ENCODE measurements at regions not wholly inside any gene's neighbourhood (a gene's known extent, or its start where the extent isn't known, plus 50 kb on each side); places are given as distances from the start of the nearest gene placed in this dataset.

DNA sequence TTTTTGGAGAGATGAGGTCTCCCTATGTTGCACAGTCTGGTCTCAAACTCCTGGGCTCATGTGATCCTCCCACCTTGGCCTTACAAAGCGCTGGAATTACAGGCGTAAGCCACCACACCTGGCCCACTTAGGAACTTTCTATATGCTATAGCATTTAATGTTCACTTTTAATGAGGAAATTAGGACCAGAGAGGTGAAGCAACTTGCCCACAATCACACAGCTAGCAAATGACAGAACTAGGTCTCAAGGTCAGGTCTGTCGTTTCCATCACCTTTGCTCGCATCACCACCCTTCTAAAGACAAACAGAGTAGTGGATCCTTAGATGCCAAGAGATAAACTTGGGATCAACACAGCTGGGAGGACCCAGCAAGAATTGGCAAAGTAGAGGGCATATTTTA is 381.7 kb downstream of the CD83 start:
- TF ChIP-seq POLR2A (IDR thresholded peaks at IDR 0.05; ENCODE audit: low read length), result no peak
- no peak for TF ChIP-seq GATA1 (IDR thresholded peaks at IDR 0.05; ENCODE audit: low read depth, low read length)

Measured in erythroblast (primary cell).